ENCODE measurements at regions not wholly inside any gene's neighbourhood (a gene's known extent, or its start where the extent isn't known, plus 50 kb on each side); places are given as distances from the start of the nearest gene placed in this dataset.

- Histone ChIP-seq H3K27me3 (ENCODE audit: insufficient read depth, low read length) (no peaks in the 10 kb centered on the region), H2AFZ (ENCODE audit: low read length) (no peak overlapping the region), H3K14ac (ENCODE audit: insufficient read depth, low read length) (no peak overlapping the region), H4K20me1 (ENCODE audit: control insufficient read depth, insufficient read depth, insufficient read length) (no peaks in the 10 kb centered on the region), H3K23ac (ENCODE audit: insufficient read length, low read depth, low read length) (no peak overlapping the region), H3K27ac (ENCODE audit: insufficient read length, low read depth, low read length) (no peak overlapping the region), H2BK20ac (ENCODE audit: low read depth, low read length, poor library complexity, severe bottlenecking) (no peak overlapping the region), H2BK12ac (ENCODE audit: insufficient read length, low read depth, low read length) (no peak overlapping the region), H3T11ph (ENCODE audit: low read length) (no peak overlapping the region), H2BK15ac (ENCODE audit: low read depth, low read length) (no peak overlapping the region), H3K18ac (ENCODE audit: insufficient read length, low read depth, low read length) (no peak overlapping the region), H3K9ac (ENCODE audit: extremely low read depth, insufficient read length, low read length) (no peak overlapping the region), H2BK5ac (ENCODE audit: insufficient read length, low read length) (no peak overlapping the region), H2AK5ac (ENCODE audit: insufficient read length, low read length) (no peak overlapping the region), H3K23me2 (ENCODE audit: insufficient read length, low read depth, low read length, poor library complexity, severe bottlenecking) (no peaks in the 10 kb centered on the region), H3K9me3 (ENCODE audit: control insufficient read depth, low read depth, low read length) (no peaks in the 10 kb centered on the region), H3K4me1 (ENCODE audit: insufficient read depth, low read length) (no peaks in the 10 kb centered on the region), H3K79me1 (ENCODE audit: insufficient read depth, low read depth, low read length, poor library complexity, severe bottlenecking) (no peaks in the 10 kb centered on the region), H2BK120ac (ENCODE audit: low read depth, low read length, poor library complexity, severe bottlenecking) (no peak overlapping the region), H4K8ac (replicated peaks; ENCODE audit: insufficient read length, low read depth, low read length) (no peak overlapping the region), H4K5ac (ENCODE audit: insufficient read length, low read depth, low read length) (no peak overlapping the region), H3K4ac (ENCODE audit: low read depth, low read length) (no peak overlapping the region), H3K79me2 (ENCODE audit: insufficient read depth, low read length) (no peaks in the 10 kb centered on the region), H3K56ac (ENCODE audit: insufficient read length, low read depth, low read length) (no peak overlapping the region), H3K4me2 (ENCODE audit: insufficient read depth, insufficient read length, low read length) (no peak overlapping the region), H4K91ac (ENCODE audit: insufficient read length, low read depth, low read length) (no peak overlapping the region)
- peaks cover 10% of the 10 kb centered on the region in 2 experiments for H3K4me1 Mint-ChIP-seq
- H3K27ac Mint-ChIP-seq = no peak overlapping the region
- no peak for DNase-seq
- no peaks in the 10 kb centered on the region for H3K9me3 Mint-ChIP-seq
- no peak overlapping the region for H3K4me3 Mint-ChIP-seq
- H3K36me3 Mint-ChIP-seq (ENCODE audit: insufficient read depth in 1 of 3, low read depth in 3 of 3) = no peaks in the 10 kb centered on the region
- no peaks in the 10 kb centered on the region for H3K27me3 Mint-ChIP-seq (ENCODE audit: low read depth)
- TF ChIP-seq CTCF (conservative IDR thresholded peaks at IDR 0.05) = no peak
- WGBS (ENCODE audit: extremely low coverage, insufficient read length, low lambda C conversion rate) = no CpG with 5 or more reads among the region's 3 CpGs
Observed at GRCh38 chr6:145250436-145250835, 484.9 kb downstream of the EPM2A start.

Measured in H9 (cell line).